NCI-H524 (cell line): ENCODE measurements at regions not wholly inside any gene's neighbourhood (a gene's known extent, or its start where the extent isn't known, plus 50 kb on each side); places are given as distances from the start of the nearest gene placed in this dataset.

Experiments
- DNase-seq, 2 experiments: peaks; one replicate each; lab custom pipeline; 2025; lab: John Stamatoyannopoulos, UW

- DNase-seq: no peak
Observed at GRCh38 chr11:27771516-27771915, 71.3 kb upstream of the BDNF start.

DNA sequence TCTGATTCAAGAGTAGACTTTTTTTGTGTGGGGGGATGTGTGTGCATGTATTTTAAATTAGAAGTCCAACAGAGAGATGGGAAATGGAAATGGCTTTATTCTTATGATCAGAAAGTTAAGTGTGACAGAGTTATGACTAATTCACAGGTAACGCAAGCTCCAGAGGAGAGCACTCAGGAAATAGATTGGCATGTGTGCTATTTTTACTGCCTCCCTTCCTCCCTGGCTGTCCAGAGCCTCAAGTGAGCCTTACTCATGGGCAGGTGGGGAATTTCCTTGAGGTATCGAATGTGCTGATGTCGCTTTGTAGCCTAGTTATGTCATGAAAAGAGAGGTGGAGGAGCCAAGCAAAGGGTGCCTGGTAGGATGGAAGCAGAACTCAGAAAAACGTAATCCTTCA, 70.3 kb upstream of the BDNF start:
- no peak for DNase-seq

DNA sequence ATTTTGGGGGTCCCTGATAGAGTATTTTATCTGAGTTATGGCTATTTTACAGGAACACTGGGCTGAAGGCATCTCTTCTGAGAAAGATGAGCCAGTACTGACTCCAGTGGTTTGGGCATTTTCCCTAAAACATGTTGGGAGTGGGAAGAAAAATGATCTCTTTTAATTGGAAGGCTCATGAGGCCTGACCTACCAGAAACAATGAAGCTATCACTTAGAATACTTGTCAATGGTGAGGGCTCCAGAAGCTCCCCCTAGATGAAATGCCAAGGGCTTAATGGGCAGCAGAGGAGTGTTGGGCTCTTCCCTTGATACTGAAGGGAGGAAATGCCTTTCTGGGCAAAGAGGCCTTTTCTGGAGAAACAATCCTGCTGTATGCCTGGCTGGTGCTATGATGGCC, 63.5 kb upstream of the BDNF start:
- no peak for DNase-seq

DNA sequence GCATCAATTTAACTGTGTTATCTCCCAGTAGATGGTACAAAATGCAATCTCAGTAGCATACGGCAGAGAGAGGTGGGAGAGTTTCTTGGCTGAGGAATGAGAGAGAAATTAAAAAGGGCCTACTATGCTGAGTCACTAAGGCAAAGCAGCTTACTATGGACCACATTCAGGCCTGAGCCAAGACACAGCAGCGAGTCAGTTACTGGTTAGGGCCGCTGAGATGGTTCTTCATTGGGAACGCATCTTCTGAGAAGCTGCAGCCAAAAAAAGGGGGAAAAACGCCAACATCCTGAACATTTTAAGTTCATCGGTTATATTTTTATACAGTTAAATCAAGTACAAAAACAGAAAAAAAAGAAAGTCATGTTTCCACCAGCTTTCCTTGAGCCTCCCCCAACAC, 61.1 kb upstream of the BDNF start:
- no peak for DNase-seq

DNA sequence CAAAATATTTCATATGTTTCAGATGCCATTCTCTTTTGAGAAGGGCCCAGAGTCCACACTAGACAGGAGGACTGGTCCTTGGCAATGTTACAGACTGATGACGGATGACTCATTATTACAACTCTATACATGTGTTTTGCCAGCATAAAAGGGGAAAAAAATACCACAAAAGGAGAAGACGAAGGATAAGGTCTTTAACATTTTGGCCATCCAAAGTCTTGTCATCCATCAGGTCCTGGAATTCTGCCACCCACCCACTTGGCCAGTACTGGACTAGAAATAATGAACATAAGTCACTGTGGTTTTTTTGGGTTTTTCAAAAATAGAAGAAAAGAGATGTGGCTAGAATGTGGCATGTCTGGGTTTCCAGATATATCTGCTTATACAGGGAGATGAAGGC, 57.7 kb upstream of the BDNF start:
- no peak for DNase-seq

DNA sequence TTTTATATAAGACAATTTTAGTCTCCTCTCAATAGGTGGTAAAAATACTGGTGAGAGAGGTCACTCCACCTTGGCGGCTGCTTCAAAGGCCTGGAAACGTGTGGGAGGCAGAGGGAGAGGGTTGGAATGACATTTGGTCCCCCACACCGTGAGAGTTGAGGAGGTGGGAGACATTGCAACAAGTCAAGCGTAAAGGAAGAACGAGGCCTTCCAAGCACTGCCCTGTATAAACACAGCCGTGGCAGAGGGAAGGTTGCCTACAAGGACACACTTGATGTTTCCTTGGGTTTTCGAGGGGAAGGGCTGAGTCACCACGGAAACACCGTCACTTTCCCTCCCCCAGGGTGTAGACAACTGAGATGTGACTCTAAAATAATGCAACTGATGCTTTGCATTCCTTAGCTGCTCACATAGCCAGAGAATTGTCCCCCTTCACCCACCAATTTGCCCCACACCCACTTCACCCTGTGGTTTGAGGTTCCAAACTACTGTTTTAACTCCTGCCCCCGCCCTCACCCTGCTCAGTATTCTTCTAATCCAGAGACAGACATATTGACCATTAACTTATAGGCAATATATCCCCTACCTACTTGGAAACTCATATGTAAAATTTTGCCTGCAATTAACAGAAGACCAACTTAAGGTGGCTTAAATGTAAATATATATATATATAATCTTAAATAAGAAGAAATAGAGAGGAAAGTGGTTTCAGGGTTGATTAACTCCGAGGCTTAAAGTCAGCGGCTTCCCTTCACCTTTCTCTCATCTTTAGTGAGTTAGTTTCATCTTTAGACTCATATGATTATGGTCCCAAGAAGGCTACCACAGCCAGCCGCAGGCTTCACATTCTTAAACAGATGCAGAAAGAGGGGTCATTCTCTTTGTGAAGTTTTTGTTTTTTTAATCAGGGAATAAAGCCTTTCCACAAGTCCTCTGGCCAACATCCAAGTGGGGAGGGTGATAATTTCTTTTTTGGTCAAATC, 54.1 kb upstream of the BDNF start:
- no peak for DNase-seq
